Activated naive CD8-positive, alpha-beta T cell treated with anti-CD3 and anti-CD28 coated beads, Interleukin-2, amount 10 ng/mL, durations not matched to agents 7 days and 5 days (primary cell): ENCODE measurements at regions not wholly inside any gene's neighbourhood (a gene's known extent, or its start where the extent isn't known, plus 50 kb on each side); places are given as distances from the start of the nearest gene placed in this dataset.
"Not testable (repeated sequence)": the region's sequence is repeated elsewhere in the genome, so short reads cannot be mapped to it uniquely, and the experiment has no call there.

Experiments
- ATAC-seq: fragments of 150-1000 bp; cut with Tn5 transposase; one replicate; pipeline ENCODE4 v1.10.0; 2021; ENCODE audit warnings: low read depth, moderate library complexity
- POLR2A ChIA-PET: fragments of 350-600 bp; sonication (Branson Sonifier 250); formaldehyde crosslinking; loops from one replicate; lab custom pipeline; 2021; ENCODE audit warnings: antibody characterized with exemption; lab: Charles Lee
- DNase-seq: peaks from one replicate; pipeline ENCODE4 v3.0.0; 2021
- H3K27ac Mint-ChIP-seq: one replicate; pipeline ENCODE4 v1.8.0; 2022; ENCODE audit warnings: mild to moderate bottlenecking, mixed read lengths
- H3K27me3 Mint-ChIP-seq: one replicate; pipeline ENCODE4 v1.8.0; 2022; ENCODE audit warnings: mild to moderate bottlenecking, moderate library complexity, mixed read lengths
- H3K36me3 Mint-ChIP-seq: one replicate; pipeline ENCODE4 v1.8.0; 2021; ENCODE audit warnings: mild to moderate bottlenecking, mixed read lengths
- H3K4me1 Mint-ChIP-seq: one replicate; pipeline ENCODE4 v1.8.0; 2021; ENCODE audit warnings: mixed read lengths
- H3K4me3 Mint-ChIP-seq: one replicate; pipeline ENCODE4 v1.8.0; 2022; ENCODE audit warnings: mild to moderate bottlenecking, moderate library complexity, mixed read lengths
- H3K9me3 Mint-ChIP-seq: one replicate; pipeline ENCODE4 v1.8.0; 2021; ENCODE audit warnings: mixed read lengths

DNA sequence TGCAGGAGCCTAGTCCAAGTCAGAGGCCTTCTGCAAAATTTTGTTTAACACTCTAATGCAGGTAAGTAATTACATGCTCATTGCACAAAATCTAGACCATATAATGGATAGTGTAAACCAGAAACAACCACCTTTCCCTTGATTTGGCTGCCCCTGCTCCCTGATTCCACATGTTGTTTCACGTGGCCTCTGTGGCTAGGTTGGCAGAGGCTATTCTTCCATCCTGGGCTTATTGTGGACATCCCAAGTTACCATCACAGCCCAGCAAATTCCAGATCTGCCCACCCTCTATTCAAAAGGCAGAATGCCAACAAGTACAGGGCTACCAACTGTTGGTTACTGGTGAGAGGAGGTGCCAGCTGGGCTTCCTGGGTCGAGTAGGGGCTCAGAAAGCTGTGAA, 794.5 kb upstream of the GRM7 start:
- DNase-seq (no peak), ATAC-seq (no peak)
- Mint-ChIP-seq H3K4me1 (no peaks in the 10 kb centered on the region), H3K4me3 (no peak overlapping the region), H3K9me3 (no peaks in the 10 kb centered on the region), H3K27ac (no peak overlapping the region), H3K27me3 (no peaks in the 10 kb centered on the region), H3K36me3 (no peaks in the 10 kb centered on the region)
- POLR2A ChIA-PET, result no interaction called here

DNA sequence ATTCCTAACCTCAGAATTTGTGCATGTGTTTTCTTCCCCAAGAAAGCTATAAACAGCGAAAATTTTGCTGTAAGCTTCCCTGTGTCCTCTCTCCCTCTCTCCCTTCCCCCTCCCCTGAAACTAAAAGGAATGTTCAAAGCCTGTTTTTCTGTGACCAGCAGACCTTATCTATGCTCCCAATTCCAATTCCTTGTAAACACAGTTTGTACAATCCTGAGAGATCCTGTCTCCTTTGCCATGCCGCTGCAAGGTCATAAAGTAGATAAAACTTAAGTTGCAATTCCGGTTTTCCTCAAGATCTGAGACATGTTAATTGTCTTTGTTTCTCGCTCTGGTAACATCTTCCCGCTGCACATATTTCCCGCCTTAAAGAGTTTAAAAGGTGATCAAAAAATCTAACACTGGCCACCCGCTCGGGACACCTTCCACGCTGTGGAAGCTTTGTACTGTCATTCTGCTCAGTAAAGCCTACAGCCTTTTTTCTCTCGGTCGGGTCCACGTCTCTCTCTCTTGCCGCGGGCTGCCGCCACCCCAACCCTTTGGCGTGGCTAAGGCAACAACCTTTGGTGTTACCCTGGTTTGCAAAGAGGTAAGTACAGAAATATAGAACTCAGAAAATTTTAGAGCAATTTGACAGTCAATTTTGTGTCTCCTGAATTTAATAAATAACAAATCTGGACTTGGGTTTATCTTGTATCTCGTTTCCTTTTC, 793.9 kb upstream of the GRM7 start:
- H3K9me3 Mint-ChIP-seq, ATAC-seq, H3K36me3 Mint-ChIP-seq, POLR2A ChIA-PET, H3K27ac Mint-ChIP-seq, H3K4me1 Mint-ChIP-seq, H3K4me3 Mint-ChIP-seq, DNase-seq, H3K27me3 Mint-ChIP-seq: not testable (repeated sequence)

GRCh38 chr3:6074952-6075351, 786.0 kb upstream of the GRM7 start:
- Mint-ChIP-seq H3K27ac (no peak overlapping the region), H3K4me1 (no peaks in the 10 kb centered on the region), H3K27me3 (no peaks in the 10 kb centered on the region), H3K36me3 (no peaks in the 10 kb centered on the region), H3K4me3 (no peak overlapping the region), H3K9me3 (peaks cover 20% of the 10 kb centered on the region)
- DNase-seq (no peak), ATAC-seq (no peak)
- POLR2A ChIA-PET, result no interaction called here

DNA sequence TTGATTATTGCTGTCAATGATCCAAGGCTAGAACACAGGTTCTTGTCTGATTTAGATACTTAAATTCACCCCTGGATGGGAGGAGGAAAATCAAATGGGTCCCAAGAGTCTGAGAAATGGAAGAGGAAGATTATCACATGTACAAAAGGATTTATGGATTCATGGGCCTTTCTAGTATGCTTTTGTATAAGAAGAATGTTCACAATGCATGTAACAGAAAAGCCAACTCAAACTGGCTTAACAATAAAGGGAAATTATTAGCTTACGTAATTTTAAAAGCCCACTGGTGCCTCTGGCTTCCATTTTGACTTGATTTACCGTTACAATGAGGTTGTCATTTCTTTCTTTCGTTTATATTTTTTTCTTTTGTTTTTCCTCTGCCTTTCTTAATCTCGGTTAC, 782.5 kb upstream of the GRM7 start:
- ATAC-seq (no peak), DNase-seq (no peak)
- Mint-ChIP-seq H3K36me3 (no peaks in the 10 kb centered on the region), H3K27ac (no peak overlapping the region), H3K9me3 (peaks cover 18% of the 10 kb centered on the region), H3K4me3 (no peak overlapping the region), H3K27me3 (no peaks in the 10 kb centered on the region), H3K4me1 (no peaks in the 10 kb centered on the region)
- POLR2A ChIA-PET, result no interaction called here

GRCh38 chr3:6079011-6079410, 781.9 kb upstream of the GRM7 start:
- H3K4me1 Mint-ChIP-seq, result no peaks in the 10 kb centered on the region
- ATAC-seq (no peak), DNase-seq (no peak)
- no peak overlapping the region for H3K4me3 Mint-ChIP-seq
- H3K9me3 Mint-ChIP-seq, result peaks cover 18% of the 10 kb centered on the region
- POLR2A ChIA-PET, result no interaction called here
- no peaks in the 10 kb centered on the region for H3K27me3 Mint-ChIP-seq
- no peaks in the 10 kb centered on the region for H3K36me3 Mint-ChIP-seq
- H3K27ac Mint-ChIP-seq, result no peak overlapping the region

DNA sequence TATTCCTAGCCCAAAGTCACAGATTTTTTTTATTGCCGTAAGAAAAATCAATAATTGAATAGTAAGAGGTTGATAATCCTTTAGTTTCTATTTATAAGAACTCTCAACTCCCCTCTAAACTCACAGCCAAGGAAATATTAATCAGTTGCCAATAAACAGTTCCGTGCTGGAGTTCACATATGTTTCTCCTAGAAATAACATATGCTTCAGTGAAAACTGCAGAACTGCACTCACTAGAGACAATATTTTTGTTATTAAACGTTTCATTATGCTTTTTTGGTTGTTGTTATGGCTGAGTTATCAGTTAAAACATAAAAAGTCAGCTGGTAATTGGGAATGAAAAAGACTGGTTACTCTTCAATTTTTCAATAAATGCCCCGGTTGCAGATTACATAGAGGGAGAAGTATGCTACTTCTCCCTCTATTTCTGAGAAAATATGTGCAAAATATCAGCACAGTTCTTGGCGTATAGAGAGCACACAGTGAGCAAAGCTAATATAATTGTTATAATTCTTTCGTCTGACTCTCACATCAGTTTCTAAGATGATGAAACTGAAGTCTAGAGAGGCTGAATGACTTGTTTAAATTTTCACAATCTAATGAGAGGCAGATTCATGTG, 781.2 kb upstream of the GRM7 start:
- Mint-ChIP-seq H3K27me3 (no peaks in the 10 kb centered on the region), H3K36me3 (no peaks in the 10 kb centered on the region), H3K27ac (no peak overlapping the region), H3K4me1 (no peaks in the 10 kb centered on the region), H3K4me3 (no peak overlapping the region), H3K9me3 (peaks cover 17% of the 10 kb centered on the region)
- no peak for ATAC-seq
- DNase-seq, result no peak
- POLR2A ChIA-PET, result no interaction called here

GRCh38 chr3:6088433-6088832, 772.5 kb upstream of the GRM7 start:
- no peaks in the 10 kb centered on the region for H3K9me3 Mint-ChIP-seq
- no peak for DNase-seq
- no peaks in the 10 kb centered on the region for H3K27me3 Mint-ChIP-seq
- no peak overlapping the region for H3K27ac Mint-ChIP-seq
- H3K36me3 Mint-ChIP-seq, result no peaks in the 10 kb centered on the region
- no peaks in the 10 kb centered on the region for H3K4me1 Mint-ChIP-seq
- ATAC-seq, result no peak
- POLR2A ChIA-PET, result no interaction called here
- no peak overlapping the region for H3K4me3 Mint-ChIP-seq

DNA sequence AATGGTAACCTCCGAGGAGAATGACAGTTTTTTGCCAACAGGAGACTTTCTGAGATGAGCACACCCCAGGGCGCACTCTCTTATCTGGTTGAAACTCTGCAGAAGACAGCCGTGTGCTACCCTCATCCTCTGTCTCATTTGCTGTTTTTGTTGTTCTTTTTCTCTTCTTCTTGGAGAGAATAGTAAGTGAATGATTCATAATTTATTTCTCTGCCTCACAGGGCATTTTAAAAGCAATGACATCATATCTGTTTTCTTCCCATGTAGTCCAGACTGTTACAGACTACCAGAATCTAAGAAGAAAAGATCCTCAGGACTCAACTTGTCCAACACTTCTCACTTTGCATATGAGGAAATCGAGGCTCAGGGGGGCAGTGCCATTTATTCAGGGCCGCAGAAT, 771.1 kb upstream of the GRM7 start:
- ATAC-seq (no peak), DNase-seq (no peak)
- Mint-ChIP-seq H3K4me3 (no peak overlapping the region), H3K27ac (no peak overlapping the region), H3K4me1 (no peaks in the 10 kb centered on the region), H3K9me3 (no peaks in the 10 kb centered on the region), H3K36me3 (no peaks in the 10 kb centered on the region), H3K27me3 (no peaks in the 10 kb centered on the region)
- POLR2A ChIA-PET, result no interaction called here

DNA sequence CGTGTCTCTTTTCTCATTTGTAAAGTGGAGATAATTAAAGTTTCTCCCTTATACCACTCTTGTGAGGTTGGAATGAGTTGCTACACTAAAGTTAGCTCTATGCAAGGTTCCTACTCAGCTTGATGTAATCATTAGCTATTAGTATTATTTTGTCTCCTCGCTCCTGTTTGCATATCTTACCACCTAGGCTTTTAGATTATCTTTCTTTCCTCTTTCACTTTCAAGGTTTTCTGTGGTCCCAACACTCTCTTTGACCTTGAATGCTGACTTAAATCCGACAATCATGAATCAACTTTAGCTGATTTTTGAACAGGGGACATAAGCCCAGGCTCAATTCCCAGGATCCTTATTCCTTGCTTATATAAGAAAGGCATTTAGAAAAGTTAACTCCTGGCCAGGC, 769.7 kb upstream of the GRM7 start:
- no peaks in the 10 kb centered on the region for H3K36me3 Mint-ChIP-seq
- ATAC-seq (no peak), DNase-seq (no peak)
- H3K27me3 Mint-ChIP-seq, result no peaks in the 10 kb centered on the region
- H3K27ac Mint-ChIP-seq, result no peak overlapping the region
- no peak overlapping the region for H3K4me3 Mint-ChIP-seq
- H3K9me3 Mint-ChIP-seq, result no peaks in the 10 kb centered on the region
- POLR2A ChIA-PET, result no interaction called here
- no peaks in the 10 kb centered on the region for H3K4me1 Mint-ChIP-seq

- DNase-seq (no peak), ATAC-seq (no peak)
- POLR2A ChIA-PET, result no interaction called here
- H3K4me1 Mint-ChIP-seq, result no peaks in the 10 kb centered on the region
- H3K27me3 Mint-ChIP-seq, result no peaks in the 10 kb centered on the region
- no peaks in the 10 kb centered on the region for H3K9me3 Mint-ChIP-seq
- H3K4me3 Mint-ChIP-seq, result no peak overlapping the region
- H3K27ac Mint-ChIP-seq, result no peak overlapping the region
- no peaks in the 10 kb centered on the region for H3K36me3 Mint-ChIP-seq
These were observed 765.9 kb upstream of the GRM7 start for GRCh38 chr3:6095006-6095405.

GRCh38 chr3:6097021-6097420, 763.9 kb upstream of the GRM7 start:
- H3K9me3 Mint-ChIP-seq, result peaks cover 2% of the 10 kb centered on the region
- H3K4me3 Mint-ChIP-seq, result no peak overlapping the region
- H3K27ac Mint-ChIP-seq, result no peak overlapping the region
- ATAC-seq, result no peak
- POLR2A ChIA-PET, result no interaction called here
- no peaks in the 10 kb centered on the region for H3K27me3 Mint-ChIP-seq
- no peak for DNase-seq
- no peaks in the 10 kb centered on the region for H3K36me3 Mint-ChIP-seq
- no peaks in the 10 kb centered on the region for H3K4me1 Mint-ChIP-seq

DNA sequence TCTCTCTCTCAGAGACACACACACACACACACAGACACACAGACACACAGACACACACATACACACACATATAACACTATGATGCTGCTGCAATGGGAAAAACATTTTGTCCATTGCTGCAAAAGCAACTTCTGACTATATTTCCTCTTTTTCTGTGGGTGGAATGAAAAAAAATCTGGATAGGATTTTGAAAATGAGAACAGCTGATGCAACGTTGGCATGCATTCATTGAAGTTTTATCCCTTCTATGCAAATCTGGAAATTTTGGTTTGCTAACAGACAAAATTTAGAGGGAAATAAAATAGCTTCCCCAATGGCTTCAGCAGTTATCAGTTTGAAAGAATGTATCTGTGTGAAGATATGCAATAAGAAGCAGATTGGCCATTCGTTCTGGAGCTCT, 763.4 kb upstream of the GRM7 start:
- POLR2A ChIA-PET, result no interaction called here
- no peak for DNase-seq
- Mint-ChIP-seq H3K4me1 (no peaks in the 10 kb centered on the region), H3K4me3 (no peak overlapping the region), H3K27ac (no peak overlapping the region), H3K36me3 (no peaks in the 10 kb centered on the region), H3K9me3 (peaks cover 3% of the 10 kb centered on the region), H3K27me3 (no peaks in the 10 kb centered on the region)
- no peak for ATAC-seq

- no peak for ATAC-seq
- H3K27me3 Mint-ChIP-seq, result no peaks in the 10 kb centered on the region
These were observed 762.3 kb upstream of the GRM7 start for GRCh38 chr3:6098516-6099157.

GRCh38 chr3:6099458-6100075, 761.3 kb upstream of the GRM7 start:
- ATAC-seq (no peak), DNase-seq (no peak)
- Mint-ChIP-seq H3K4me1 (no peaks in the 10 kb centered on the region), H3K27ac (no peak overlapping the region), H3K9me3 (peaks cover 4% of the 10 kb centered on the region), H3K27me3 (no peaks in the 10 kb centered on the region), H3K4me3 (no peak overlapping the region), H3K36me3 (no peaks in the 10 kb centered on the region)
- POLR2A ChIA-PET, result no interaction called here

More at GRCh38 chr3:6098516-6099157, 762.3 kb upstream of the GRM7 start:
- H3K36me3 Mint-ChIP-seq, result no peaks in the 10 kb centered on the region
- DNase-seq, result no peak
- peaks cover 4% of the 10 kb centered on the region for H3K9me3 Mint-ChIP-seq
- no peak overlapping the region for H3K27ac Mint-ChIP-seq
- H3K4me3 Mint-ChIP-seq, result no peak overlapping the region
- POLR2A ChIA-PET, result no interaction called here
- H3K4me1 Mint-ChIP-seq, result no peaks in the 10 kb centered on the region
